H9 (cell line): ENCODE measurements at regions not wholly inside any gene's neighbourhood (a gene's known extent, or its start where the extent isn't known, plus 50 kb on each side); places are given as distances from the start of the nearest gene placed in this dataset.

Experiments used
- DNase-seq: peaks from one replicate; pipeline ENCODE4 v3.0.0-alpha.2; 2017
- H2AFZ ChIP-seq: one replicate; pipeline ENCODE4 v1.6.1; 2013; ENCODE audit warnings: mild to moderate bottlenecking, low read length, control low read depth, moderate library complexity
- H2AK5ac ChIP-seq: 2 replicates; pipeline ENCODE4 v1.6.1; 2013; ENCODE audit warnings: low read length, control low read depth, mixed read lengths; ENCODE audit not compliant: insufficient read length
- H2BK120ac ChIP-seq: one replicate; pipeline ENCODE4 v1.6.1; 2013; ENCODE audit warnings: low read depth, mild to moderate bottlenecking, low read length, control low read depth, inconsistent platforms; ENCODE audit not compliant: poor library complexity, severe bottlenecking
- H2BK12ac ChIP-seq: 2 replicates; pipeline ENCODE4 v1.6.1; 2013; ENCODE audit warnings: low read length, control low read depth, mixed read lengths, low read depth; ENCODE audit not compliant: insufficient read length
- H2BK15ac ChIP-seq: 2 replicates; pipeline ENCODE4 v1.6.1; 2013; ENCODE audit warnings: low read depth, low read length, control low read depth
- H2BK20ac ChIP-seq: one replicate; pipeline ENCODE4 v1.6.1; 2013; ENCODE audit warnings: low read depth, mild to moderate bottlenecking, low read length, control low read depth, inconsistent platforms; ENCODE audit not compliant: poor library complexity, severe bottlenecking
- H2BK5ac ChIP-seq: 2 replicates; pipeline ENCODE4 v1.6.1; 2013; ENCODE audit warnings: low read length, control low read depth, mixed read lengths; ENCODE audit not compliant: insufficient read length
- H3K14ac ChIP-seq: 2 replicates; pipeline ENCODE4 v1.6.1; 2013; ENCODE audit warnings: low read length, control low read depth; ENCODE audit not compliant: insufficient read depth
- H3K18ac ChIP-seq: 2 replicates; pipeline ENCODE4 v1.6.1; 2013; ENCODE audit warnings: low read depth, mild to moderate bottlenecking, mixed read lengths, low read length, control low read depth; ENCODE audit not compliant: insufficient read length
- H3K23ac ChIP-seq: 2 replicates; pipeline ENCODE4 v1.6.1; 2013; ENCODE audit warnings: low read length, control low read depth, mixed read lengths, low read depth; ENCODE audit not compliant: insufficient read length
- H3K23me2 ChIP-seq: 2 replicates; pipeline ENCODE4 v1.6.1; 2013; ENCODE audit warnings: low read depth, mild to moderate bottlenecking, mixed read lengths, low read length, control low read depth; ENCODE audit not compliant: insufficient read length, poor library complexity, severe bottlenecking
- H3K27ac ChIP-seq: 2 replicates; pipeline ENCODE4 v1.5.1; 2013; ENCODE audit warnings: low read length, control low read depth, mixed read lengths, low read depth; ENCODE audit not compliant: insufficient read length
- H3K27me3 ChIP-seq: 2 replicates; pipeline ENCODE4 v1.6.1; 2013; ENCODE audit warnings: low read length, control low read depth, inconsistent platforms; ENCODE audit not compliant: insufficient read depth
- H3K4ac ChIP-seq: 2 replicates; pipeline ENCODE4 v1.6.1; 2013; ENCODE audit warnings: low read depth, mild to moderate bottlenecking, control low read depth, inconsistent platforms, low read length, moderate library complexity
- H3K4me1 ChIP-seq: 2 replicates; pipeline ENCODE4 v1.6.1; 2013; ENCODE audit warnings: low read length, control low read depth, inconsistent platforms; ENCODE audit not compliant: insufficient read depth
- H3K4me2 ChIP-seq: 2 replicates; pipeline ENCODE4 v1.6.1; 2013; ENCODE audit warnings: low read length, control low read depth, mixed read lengths; ENCODE audit not compliant: insufficient read length, insufficient read depth
- H3K56ac ChIP-seq: 2 replicates; pipeline ENCODE4 v1.6.1; 2013; ENCODE audit warnings: low read depth, mild to moderate bottlenecking, mixed read lengths, low read length, control low read depth; ENCODE audit not compliant: insufficient read length
- H3K79me1 ChIP-seq: 2 replicates; pipeline ENCODE4 v1.6.1; 2013; ENCODE audit warnings: low read depth, mild to moderate bottlenecking, moderate library complexity, low read length, control low read depth, inconsistent platforms; ENCODE audit not compliant: insufficient read depth, poor library complexity, severe bottlenecking
- H3K79me2 ChIP-seq: 2 replicates; pipeline ENCODE4 v1.6.1; 2013; ENCODE audit warnings: low read length, control low read depth, inconsistent platforms; ENCODE audit not compliant: insufficient read depth
- H3K9ac ChIP-seq: 2 replicates; pipeline ENCODE4 v1.6.1; 2013; ENCODE audit warnings: low read length, control low read depth, mixed read lengths; ENCODE audit not compliant: insufficient read length; ENCODE audit errors: extremely low read depth
- H3K9me3 ChIP-seq: one replicate; pipeline ENCODE4 v1.6.1; 2013; ENCODE audit warnings: low read depth, low read length, inconsistent platforms; ENCODE audit not compliant: control insufficient read depth
- H3T11ph ChIP-seq: one replicate; pipeline ENCODE4 v1.6.1; 2013; ENCODE audit warnings: mild to moderate bottlenecking, low read length, control low read depth, inconsistent platforms
- H4K20me1 ChIP-seq: one replicate; pipeline ENCODE4 v1.6.1; 2013; ENCODE audit not compliant: control insufficient read depth, insufficient read length, insufficient read depth
- H4K5ac ChIP-seq: 2 replicates; pipeline ENCODE4 v1.6.1; 2013; ENCODE audit warnings: low read depth, mild to moderate bottlenecking, mixed read lengths, low read length, control low read depth; ENCODE audit not compliant: insufficient read length
- H4K8ac ChIP-seq: replicated peaks from 2 replicates; pipeline ENCODE4 v1.6.1; 2013; ENCODE audit warnings: low read length, control low read depth, mixed read lengths, low read depth; ENCODE audit not compliant: insufficient read length
- H4K91ac ChIP-seq: 2 replicates; pipeline ENCODE4 v1.6.1; 2013; ENCODE audit warnings: low read depth, mild to moderate bottlenecking, moderate library complexity, mixed read lengths, low read length, control low read depth; ENCODE audit not compliant: insufficient read length
- H3K27ac Mint-ChIP-seq, 3 experiments: 2 replicates in 2 of 3; 3 replicates in 1 of 3; pipeline ENCODE4 v1.8.0; 2020 to 2021; ENCODE audit warnings: mixed read lengths in 3 of 3, mild to moderate bottlenecking in 1 of 3, moderate library complexity in 1 of 3
- H3K27me3 Mint-ChIP-seq: 2 replicates; pipeline ENCODE4 v1.8.0; 2021; ENCODE audit warnings: low read depth, mild to moderate bottlenecking, moderate library complexity, mixed read lengths
- H3K36me3 Mint-ChIP-seq, 3 experiments: 2 replicates in 2 of 3; 3 replicates in 1 of 3; pipeline ENCODE4 v1.8.0; 2020 to 2021; ENCODE audit warnings: low read depth in 3 of 3, mixed read lengths in 3 of 3; ENCODE audit not compliant: insufficient read depth in 1 of 3
- H3K4me1 Mint-ChIP-seq, 2 experiments: 2 replicates each; pipeline ENCODE4 v1.8.0; 2020; ENCODE audit warnings: mixed read lengths in 2 of 2
- H3K4me3 Mint-ChIP-seq, 2 experiments: 2 replicates in 1 of 2; 3 replicates in 1 of 2; pipeline ENCODE4 v1.8.0; 2020 to 2021; ENCODE audit warnings: mild to moderate bottlenecking in 2 of 2, mixed read lengths in 2 of 2, moderate library complexity in 1 of 2
- H3K9me3 Mint-ChIP-seq, 2 experiments: 2 replicates in 1 of 2; 3 replicates in 1 of 2; pipeline ENCODE4 v1.8.0; 2020; ENCODE audit warnings: mild to moderate bottlenecking in 2 of 2, mixed read lengths in 2 of 2, moderate library complexity in 1 of 2
- CTCF ChIP-seq: fragments of 200-600 bp; sonication (generic); conservative IDR thresholded peaks from 3 replicates; pipeline ENCODE4 v1.8.0; 2021; ENCODE audit warnings: antibody characterized with exemption, mild to moderate bottlenecking
- WGBS: extraction: QIAGEN DNeasy Blood & Tissue Kit; methylation state at CpG from one replicate; pipeline ENCODE4 v1.1.7; 2013; ENCODE audit warnings: missing lambda C conversion rate, low lambda C conversion rate, mixed read lengths; ENCODE audit not compliant: insufficient read length; ENCODE audit errors: extremely low coverage; 5-methylcytosine and 5-hydroxymethylcytosine counted together

- no peak overlapping the region for H3K4me2 ChIP-seq
- H3K4me3 Mint-ChIP-seq = no peak overlapping the region
- H3K79me2 ChIP-seq = no peaks in the 10 kb centered on the region
- no peak overlapping the region for H3K23ac ChIP-seq
- H3K56ac ChIP-seq = no peak overlapping the region
- no peak for DNase-seq
- WGBS = no CpG with 5 or more reads among the region's 12 CpGs
- H3K9me3 ChIP-seq = no peaks in the 10 kb centered on the region
- H3K4me1 ChIP-seq = no peaks in the 10 kb centered on the region
- H3K27me3 ChIP-seq = no peaks in the 10 kb centered on the region
- H3K9ac ChIP-seq = no peak overlapping the region
- peak overlapping the region; percentile 23; the same call in 1 of the 2 replicates for H3K14ac ChIP-seq
- no peaks in the 10 kb centered on the region for H3K79me1 ChIP-seq
- no peaks in the 10 kb centered on the region for H3K36me3 Mint-ChIP-seq
- no peak overlapping the region for H2BK5ac ChIP-seq
- no peaks in the 10 kb centered on the region for H3K9me3 Mint-ChIP-seq
- no peak overlapping the region for H3K4ac ChIP-seq
- H2BK20ac ChIP-seq = no peak overlapping the region
- H2AK5ac ChIP-seq = no peak overlapping the region
- no peak overlapping the region for H3K18ac ChIP-seq
- no peaks in the 10 kb centered on the region for H3K23me2 ChIP-seq
- no peak overlapping the region for H2BK120ac ChIP-seq
- peaks cover 15 to 26% of the 10 kb centered on the region in 2 experiments for H3K4me1 Mint-ChIP-seq
- peak overlapping the region in 1 of 3 experiments; percentile 8; a peak in 1 of 7 replicates for H3K27ac Mint-ChIP-seq
- H3T11ph ChIP-seq = no peak overlapping the region
- H2BK12ac ChIP-seq = no peak overlapping the region
- TF ChIP-seq CTCF = no peak
- H3K27me3 Mint-ChIP-seq = peaks cover 16% of the 10 kb centered on the region
- no peak overlapping the region for H2AFZ ChIP-seq
- H3K27ac ChIP-seq = no peak overlapping the region
- no peaks in the 10 kb centered on the region for H4K20me1 ChIP-seq
- no peak overlapping the region for H4K91ac ChIP-seq
- H4K8ac ChIP-seq = no peak overlapping the region
- H2BK15ac ChIP-seq = no peak overlapping the region
- no peak overlapping the region for H4K5ac ChIP-seq
Measured at GRCh38 chr17:77863814-77864161, 94.7 kb upstream of the TNRC6C start.
